BE2C (cell line): ENCODE measurements at regions not wholly inside any gene's neighbourhood (a gene's known extent, or its start where the extent isn't known, plus 50 kb on each side); places are given as distances from the start of the nearest gene placed in this dataset.
A peak's percentile ranks its signal among the peaks of the same experiment; 100 is the strongest.

Experiments used
- DNase-seq: peaks from one replicate; pipeline ENCODE4 v3.0.0-alpha.2; 2020
- H3K27me3 ChIP-seq: fragments of 250-450 bp; sonication (Bioruptor Pico); 2 replicates; pipeline ENCODE4 v1.5.1; 2020; ENCODE audit warnings: mild to moderate bottlenecking
- H3K36me3 ChIP-seq: fragments of 250-450 bp; sonication (Bioruptor Pico); 2 replicates; pipeline ENCODE4 v1.5.1; 2020; ENCODE audit warnings: mild to moderate bottlenecking
- H3K4me1 ChIP-seq: fragments of 250-450 bp; sonication (Bioruptor Pico); 2 replicates; pipeline ENCODE4 v1.5.1; 2020
- H3K4me3 ChIP-seq: 2 replicates; pipeline ENCODE4 v1.5.1; 2011; ENCODE audit warnings: low read depth, low read length
- H3K9me3 ChIP-seq: fragments of 250-450 bp; sonication (Bioruptor Pico); 2 replicates; pipeline ENCODE4 v1.5.1; 2020
- CTCF ChIP-seq: IDR thresholded peaks from 2 replicates; pipeline ENCODE4 v1.5.1; 2012; ENCODE audit warnings: mild to moderate bottlenecking, low read depth, low read length

GRCh38 chr5:141780952-141781781 is 97.0 kb downstream of the PCDH1 start:
- peaks cover 40% of the 10 kb centered on the region for H3K4me1 ChIP-seq
- no peak for DNase-seq
- TF ChIP-seq CTCF: no peak
- no peaks in the 10 kb centered on the region for H3K27me3 ChIP-seq
- no peaks in the 10 kb centered on the region for H3K36me3 ChIP-seq
- no peaks in the 10 kb centered on the region for H3K9me3 ChIP-seq
- no peak overlapping the region for H3K4me3 ChIP-seq

- peak; percentile 10; the same call in 1 of the 2 replicates for TF ChIP-seq CTCF
- peak; percentile 43 for DNase-seq
- no peak overlapping the region for H3K4me3 ChIP-seq
- H3K36me3 ChIP-seq: no peaks in the 10 kb centered on the region
- no peaks in the 10 kb centered on the region for H3K9me3 ChIP-seq
- no peaks in the 10 kb centered on the region for H3K27me3 ChIP-seq
- peaks cover 40% of the 10 kb centered on the region for H3K4me1 ChIP-seq
These were observed 97.8 kb downstream of the PCDH1 start for GRCh38 chr5:141780240-141780951.

- H3K4me1 ChIP-seq: peaks cover 40% of the 10 kb centered on the region
- DNase-seq: no peak
- no peak overlapping the region for H3K4me3 ChIP-seq
- no peaks in the 10 kb centered on the region for H3K27me3 ChIP-seq
- no peaks in the 10 kb centered on the region for H3K9me3 ChIP-seq
- no peak for TF ChIP-seq CTCF
- no peaks in the 10 kb centered on the region for H3K36me3 ChIP-seq
These were observed 97.5 kb upstream of the ARAP3 start for GRCh38 chr5:141779503-141779973.

- Histone ChIP-seq H3K9me3 (no peaks in the 10 kb centered on the region), H3K36me3 (no peaks in the 10 kb centered on the region), H3K4me3 (no peak overlapping the region), H3K4me1 (peaks cover 35% of the 10 kb centered on the region), H3K27me3 (no peaks in the 10 kb centered on the region)
- TF ChIP-seq CTCF: no peak
- DNase-seq: no peak
These were observed 96.7 kb upstream of the ARAP3 start for GRCh38 chr5:141778683-141779082.

GRCh38 chr5:141778206-141778605 is 96.2 kb upstream of the ARAP3 start:
- no peak for TF ChIP-seq CTCF
- DNase-seq: peak; percentile 73
- H3K9me3 ChIP-seq: no peaks in the 10 kb centered on the region
- peaks cover 30% of the 10 kb centered on the region for H3K4me1 ChIP-seq
- H3K27me3 ChIP-seq: no peaks in the 10 kb centered on the region
- H3K4me3 ChIP-seq: no peak overlapping the region
- H3K36me3 ChIP-seq: no peaks in the 10 kb centered on the region

GRCh38 chr5:141777711-141778110 is 95.7 kb upstream of the ARAP3 start:
- no peak for DNase-seq
- H3K9me3 ChIP-seq: no peaks in the 10 kb centered on the region
- H3K4me1 ChIP-seq: peaks cover 30% of the 10 kb centered on the region
- no peaks in the 10 kb centered on the region for H3K27me3 ChIP-seq
- no peaks in the 10 kb centered on the region for H3K36me3 ChIP-seq
- no peak for TF ChIP-seq CTCF
- H3K4me3 ChIP-seq: no peak overlapping the region
